GM12891 (cell line): ENCODE measurements at regions not wholly inside any gene's neighbourhood (a gene's known extent, or its start where the extent isn't known, plus 50 kb on each side); places are given as distances from the start of the nearest gene placed in this dataset.
"Not testable (repeated sequence)": the region's sequence is repeated elsewhere in the genome, so short reads cannot be mapped to it uniquely, and the experiment has no call there.

ENCODE experiments used
- POLR2A ChIP-seq: IDR thresholded peaks from 2 replicates; pipeline ENCODE4 v1.6.1; 2011; ENCODE audit warnings: low read depth, low read length, control low read depth
- POLR2AphosphoS5 ChIP-seq: IDR thresholded peaks from 2 replicates; pipeline ENCODE4 v1.6.1; 2011; ENCODE audit warnings: low read depth, low read length, control low read depth
- SPI1 ChIP-seq: IDR thresholded peaks from 2 replicates; pipeline ENCODE4 v1.6.1; 2011; ENCODE audit warnings: low read depth, low read length, control low read depth
- TAF1 ChIP-seq: IDR thresholded peaks from 2 replicates; pipeline ENCODE4 v1.6.1; 2011; ENCODE audit warnings: low read depth, low read length, control low read depth

DNA sequence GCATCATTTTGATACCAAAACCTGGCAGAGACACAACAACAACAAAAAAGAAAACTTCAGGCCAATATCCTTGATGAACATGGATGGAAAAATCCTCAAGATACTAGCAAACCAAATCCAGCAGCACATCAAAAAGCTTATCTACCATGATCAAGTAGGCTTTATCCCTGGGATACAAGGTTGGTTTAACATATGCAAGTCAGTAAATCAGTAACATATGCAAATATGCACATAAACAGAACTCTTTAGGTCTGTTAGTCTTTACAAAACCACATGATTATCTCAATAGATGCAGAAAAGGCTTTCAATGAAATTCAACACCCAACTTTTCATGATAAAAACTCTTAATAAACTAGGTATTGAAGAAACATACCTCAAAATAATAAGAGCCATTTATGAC lies 587.5 kb upstream of the CELF4 start:
- not testable (repeated sequence) for TF ChIP-seq POLR2A, TAF1, POLR2AphosphoS5, SPI1
